CD14-positive monocyte (primary cell): ENCODE measurements at regions not wholly inside any gene's neighbourhood (a gene's known extent, or its start where the extent isn't known, plus 50 kb on each side); places are given as distances from the start of the nearest gene placed in this dataset.

ENCODE experiments used
- DNase-seq, 3 donors: peaks; one replicate each; pipeline ENCODE4 v3.0.0-alpha.2; 2011 to 2022
- H2AFZ ChIP-seq: 2 replicates; pipeline ENCODE4 v1.6.0; 2012; ENCODE audit warnings: mild to moderate bottlenecking, low read depth, low read length, inconsistent platforms; ENCODE audit not compliant: insufficient read depth, poor library complexity, severe bottlenecking
- H3K27ac ChIP-seq, 2 donors: 1 replicate in 1 of 2; 2 replicates in 1 of 2; pipeline ENCODE4 v1.5.1; 2012 to 2013; ENCODE audit warnings: low read length in 2 of 2, control low read depth in 1 of 2, inconsistent platforms in 1 of 2, low read depth in 1 of 2, mild to moderate bottlenecking in 1 of 2
- H3K27me3 ChIP-seq, 2 donors: one replicate each; pipeline versions ENCODE4 v1.6.0 to v1.6.1; 2011 to 2013; ENCODE audit warnings: low read length in 2 of 2; ENCODE audit not compliant: control insufficient read depth in 2 of 2, insufficient read depth in 2 of 2
- H3K36me3 ChIP-seq, 2 donors: replicated peaks in 1 of 2; 1 replicate in 1 of 2; 2 replicates in 1 of 2; pipeline versions ENCODE4 v1.5.1 to v1.6.1; 2012 to 2013; ENCODE audit warnings: low read length in 2 of 2, control low read depth in 1 of 2, inconsistent platforms in 1 of 2, mild to moderate bottlenecking in 1 of 2; ENCODE audit not compliant: insufficient read depth in 2 of 2, control insufficient read depth in 1 of 2
- H3K4me1 ChIP-seq, 2 donors: 1 replicate in 1 of 2; 2 replicates in 1 of 2; pipeline versions ENCODE4 v1.5.1 to v1.6.1; 2012 to 2013; ENCODE audit warnings: low read length in 2 of 2, control low read depth in 1 of 2, inconsistent platforms in 1 of 2, mild to moderate bottlenecking in 1 of 2, moderate library complexity in 1 of 2; ENCODE audit not compliant: insufficient read depth in 2 of 2, control insufficient read depth in 1 of 2
- H3K4me2 ChIP-seq: replicated peaks from 2 replicates; pipeline ENCODE3; 2012; ENCODE audit warnings: low read length, moderate library complexity, mild to moderate bottlenecking; ENCODE audit not compliant: poor library complexity, severe bottlenecking; ENCODE audit errors: extremely low read depth
- H3K4me3 ChIP-seq, 3 experiments: fragments of 200-600 bp in 1 of 3; sonication (generic) in 1 of 3; replicated peaks in 1 of 3; 1 replicate in 2 of 3; 2 replicates in 1 of 3; pipeline ENCODE4 v1.5.1; 2011 to 2013; ENCODE audit warnings: low read length in 3 of 3, mild to moderate bottlenecking in 3 of 3, control low read depth in 2 of 3, low read depth in 2 of 3, inconsistent platforms in 1 of 3, moderate library complexity in 1 of 3
- H3K79me2 ChIP-seq: 2 replicates; pipeline ENCODE4 v1.6.0; 2012; ENCODE audit warnings: mild to moderate bottlenecking, control low read depth, inconsistent platforms, low read length, moderate library complexity; ENCODE audit not compliant: insufficient read depth
- H3K9ac ChIP-seq: 2 replicates; pipeline ENCODE4 v1.6.0; 2017; ENCODE audit warnings: low read length, mild to moderate bottlenecking; ENCODE audit not compliant: insufficient read depth, poor library complexity, severe bottlenecking
- H3K9me3 ChIP-seq, 2 donors: replicated peaks in 1 of 2; 1 replicate in 1 of 2; 2 replicates in 1 of 2; pipeline versions ENCODE4 v1.5.1 to v1.6.1; 2012 to 2013; ENCODE audit warnings: low read length in 2 of 2, control low read depth in 1 of 2; ENCODE audit not compliant: control insufficient read depth in 1 of 2, insufficient read depth in 1 of 2
- H4K20me1 ChIP-seq: 2 replicates; pipeline ENCODE4 v1.6.0; 2012; ENCODE audit warnings: mild to moderate bottlenecking, low read length, control low read depth, moderate library complexity; ENCODE audit not compliant: insufficient read depth
- H3K27ac Mint-ChIP-seq, 7 donors: one replicate each; pipeline ENCODE4 v1.8.0; 2020; ENCODE audit warnings: mild to moderate bottlenecking in 7 of 7, mixed read lengths in 7 of 7, moderate library complexity in 6 of 7, inconsistent platforms in 2 of 7
- H3K27me3 Mint-ChIP-seq, 3 donors: one replicate each; pipeline ENCODE4 v1.8.0; 2021 to 2022; ENCODE audit warnings: low read depth in 3 of 3, mild to moderate bottlenecking in 3 of 3, mixed read lengths in 3 of 3, moderate library complexity in 3 of 3, inconsistent platforms in 1 of 3
- H3K36me3 Mint-ChIP-seq, 2 donors: one replicate each; pipeline ENCODE4 v1.8.0; 2020; ENCODE audit warnings: mixed read lengths in 2 of 2, inconsistent platforms in 1 of 2, mild to moderate bottlenecking in 1 of 2
- H3K4me1 Mint-ChIP-seq: one replicate; pipeline ENCODE4 v1.8.0; 2020; ENCODE audit warnings: mild to moderate bottlenecking, mixed read lengths
- H3K4me3 Mint-ChIP-seq, 2 donors: one replicate each; pipeline ENCODE4 v1.8.0; 2020; ENCODE audit warnings: mild to moderate bottlenecking in 2 of 2, mixed read lengths in 2 of 2, moderate library complexity in 1 of 2
- H3K9me3 Mint-ChIP-seq, 7 donors: one replicate each; pipeline ENCODE4 v1.8.0; 2020 to 2022; ENCODE audit warnings: mixed read lengths in 7 of 7, mild to moderate bottlenecking in 6 of 7, moderate library complexity in 6 of 7, inconsistent platforms in 2 of 7
- CTCF ChIP-seq: fragments of 200-600 bp; IDR thresholded peaks from one replicate; pipeline ENCODE4 v1.8.0; 2022; ENCODE audit warnings: antibody characterized with exemption, mild to moderate bottlenecking
- WGBS: methylation state at CpG from one replicate; pipeline ENCODE4 v1.1.5; 2013; ENCODE audit warnings: missing lambda C conversion rate; ENCODE audit not compliant: insufficient coverage; 5-methylcytosine and 5-hydroxymethylcytosine counted together
- intact Hi-C, 2 donors: fragments of 100-400 bp; cut with micrococcal nuclease; formaldehyde crosslinking; loops; one replicate each; pipeline versions ENCODE4 v1.15.0 to v1.15.1; 2023

DNA sequence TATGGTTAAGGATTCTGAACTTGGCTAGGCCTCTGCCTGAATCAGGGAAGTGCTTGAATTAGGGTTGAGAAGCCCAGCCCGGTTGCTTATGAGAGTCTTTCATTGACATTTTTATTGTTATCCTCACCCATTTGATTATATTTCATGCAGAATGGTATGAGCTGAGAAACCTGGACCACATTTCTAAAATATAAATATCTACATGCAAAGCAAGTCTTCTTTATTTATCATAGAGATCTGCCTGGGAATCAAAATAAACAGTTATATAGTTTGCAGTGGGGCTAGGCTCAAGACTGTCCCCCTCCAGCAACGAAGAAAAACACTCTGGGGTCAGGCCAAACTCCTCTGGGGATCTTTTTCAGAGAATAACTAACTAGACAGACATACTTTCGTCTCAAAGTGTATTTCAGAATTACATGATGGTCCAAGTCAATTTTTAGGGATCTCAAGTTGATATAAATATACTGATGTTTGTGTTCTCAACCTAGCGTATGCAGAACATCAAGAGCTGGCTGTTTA is 675.4 kb upstream of the NR2F2 start:
- no peaks in the 10 kb centered on the region for H3K36me3 Mint-ChIP-seq
- Histone ChIP-seq H3K4me2 (no peak overlapping the region), H3K4me3 (no peak overlapping the region), H3K27ac (no peak overlapping the region), H3K27me3 (no peaks in the 10 kb centered on the region), H3K4me1 (no peaks in the 10 kb centered on the region), H3K79me2 (no peaks in the 10 kb centered on the region), H4K20me1 (no peaks in the 10 kb centered on the region), H3K36me3 (no peaks in the 10 kb centered on the region), H3K9me3 (no peaks in the 10 kb centered on the region), H2AFZ (no peak overlapping the region), H3K9ac (no peak overlapping the region)
- peaks cover 0 to 4% (median 2%) of the 10 kb centered on the region in 7 donors for H3K9me3 Mint-ChIP-seq
- TF ChIP-seq CTCF, result no peak
- 83% methylated on average over 1 of the region's 4 CpGs for WGBS
- intact Hi-C loops, result no loop called here
- H3K27me3 Mint-ChIP-seq, result peaks cover 0 to 8% (median 0%) of the 10 kb centered on the region in 3 donors
- no peak overlapping the region for H3K4me3 Mint-ChIP-seq
- no peak overlapping the region for H3K27ac Mint-ChIP-seq
- no peak for DNase-seq
- H3K4me1 Mint-ChIP-seq, result no peaks in the 10 kb centered on the region

DNA sequence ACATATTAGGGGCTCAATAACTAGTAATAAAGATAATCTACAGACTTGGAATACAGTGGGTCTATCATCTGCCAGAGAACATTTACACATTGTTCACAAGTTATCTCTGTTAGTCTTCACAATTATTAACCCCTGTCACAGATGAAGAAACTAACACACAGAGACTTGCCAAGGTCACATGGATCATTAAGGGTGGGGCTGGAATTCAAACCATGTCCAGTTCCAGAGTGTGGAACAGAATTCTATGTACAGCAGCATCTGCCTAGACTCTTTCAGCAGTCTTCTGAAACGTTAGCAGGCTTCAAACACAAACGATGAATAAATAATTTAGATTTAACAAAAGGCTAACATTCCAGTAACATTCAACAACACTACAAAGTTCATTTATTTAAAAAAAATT is 673.9 kb upstream of the NR2F2 start:
- Mint-ChIP-seq H3K27me3 (peaks cover 0 to 5% (median 0%) of the 10 kb centered on the region in 3 donors), H3K4me1 (no peaks in the 10 kb centered on the region), H3K27ac (no peak overlapping the region)

More for the DNA sequence above, 673.9 kb upstream of the NR2F2 start:
- no peaks in the 10 kb centered on the region for H3K9me3 ChIP-seq
- H3K79me2 ChIP-seq, result no peaks in the 10 kb centered on the region
- whole genome bisulfite sequencing, result no CpG with 5 or more reads among the region's 2 CpGs
- no peaks in the 10 kb centered on the region for H3K27me3 ChIP-seq
- no peak for DNase-seq
- H3K9ac ChIP-seq, result no peak overlapping the region
- no peaks in the 10 kb centered on the region for H4K20me1 ChIP-seq
- no peak overlapping the region for H3K27ac ChIP-seq
- H2AFZ ChIP-seq, result no peak overlapping the region
- H3K36me3 ChIP-seq, result no peaks in the 10 kb centered on the region
- intact Hi-C loops, result no loop called here
- no peak overlapping the region for H3K4me3 ChIP-seq
- no peak overlapping the region for H3K4me2 ChIP-seq
- no peaks in the 10 kb centered on the region for H3K4me1 ChIP-seq
- Mint-ChIP-seq H3K4me3 (no peak overlapping the region), H3K9me3 (peaks cover 0 to 2% (median 0%) of the 10 kb centered on the region in 7 donors), H3K36me3 (no peaks in the 10 kb centered on the region)
- no peak for TF ChIP-seq CTCF
